ENCODE measurements at regions not wholly inside any gene's neighbourhood (a gene's known extent, or its start where the extent isn't known, plus 50 kb on each side); places are given as distances from the start of the nearest gene placed in this dataset.

GRCh38 chr11:128297091-128297651, 290.2 kb downstream of the ETS1 start:
- no peak for DNase-seq

- DNase-seq, result no peak
Measured at GRCh38 chr11:128294671-128295050, 292.7 kb downstream of the ETS1 start.

GRCh38 chr11:128294001-128294670, 293.2 kb downstream of the ETS1 start:
- DNase-seq, result no peak

GRCh38 chr11:128291835-128292234, 295.5 kb downstream of the ETS1 start:
- no peak for DNase-seq

GRCh38 chr11:128291007-128291406, 296.4 kb downstream of the ETS1 start:
- DNase-seq, result no peak

GRCh38 chr11:128290106-128290840, 297.1 kb downstream of the ETS1 start:
- DNase-seq, result peak; percentile 55

GRCh38 chr11:128289048-128289447, 298.3 kb downstream of the ETS1 start:
- DNase-seq, result no peak

- no peak for DNase-seq
Measured at GRCh38 chr11:128288368-128288767, 299.0 kb downstream of the ETS1 start.

GRCh38 chr11:128285321-128285720, 302.0 kb downstream of the ETS1 start:
- no peak for DNase-seq

GRCh38 chr11:128284634-128285033, 302.7 kb downstream of the ETS1 start:
- no peak for DNase-seq

- DNase-seq, result no peak
Measured at GRCh38 chr11:128283451-128283850, 303.9 kb downstream of the ETS1 start.

- no peak for DNase-seq
Measured at GRCh38 chr11:128282053-128282452, 305.3 kb downstream of the ETS1 start.

- no peak for DNase-seq
Measured at GRCh38 chr11:128279866-128280265, 307.5 kb downstream of the ETS1 start.

- no peak for DNase-seq
Measured at GRCh38 chr11:128273736-128274135, 313.6 kb downstream of the ETS1 start.

- DNase-seq, result no peak
Measured at GRCh38 chr11:128271401-128271800, 316.0 kb downstream of the ETS1 start.

- no peak for DNase-seq
Measured at GRCh38 chr11:128269466-128269865, 317.9 kb downstream of the ETS1 start.

GRCh38 chr11:128266893-128267292, 320.5 kb downstream of the ETS1 start:
- DNase-seq, result no peak

GRCh38 chr11:128262463-128263345, 324.7 kb downstream of the ETS1 start:
- DNase-seq, result no peak

GRCh38 chr11:128261011-128261421, 326.3 kb downstream of the ETS1 start:
- no peak for DNase-seq

- DNase-seq, result no peak
Measured at GRCh38 chr11:128260398-128260797, 327.0 kb downstream of the ETS1 start.

- no peak for DNase-seq
Measured at GRCh38 chr11:128259816-128260215, 327.5 kb downstream of the ETS1 start.

GRCh38 chr11:128254941-128255340, 332.4 kb downstream of the ETS1 start:
- no peak for DNase-seq

- DNase-seq, result no peak
Measured at GRCh38 chr11:128251140-128251539, 336.2 kb downstream of the ETS1 start.
